ENCODE measurements at regions not wholly inside any gene's neighbourhood (a gene's known extent, or its start where the extent isn't known, plus 50 kb on each side); places are given as distances from the start of the nearest gene placed in this dataset.

GRCh38 chr15:96576596-96576995 lies 246.1 kb downstream of the NR2F2 start:
- no peak overlapping the region for H3K4me3 ChIP-seq (ENCODE audit: low read depth, low read length, poor library complexity, severe bottlenecking)
- H3K4me1 ChIP-seq (ENCODE audit: insufficient read depth, low read length, poor library complexity, severe bottlenecking): no peaks in the 10 kb centered on the region
- CTCF ChIA-PET (ENCODE audit: unreplicated experiment): no interaction called here
- POLR2A ChIA-PET: no interaction called here
- no peak overlapping the region for H3K4me2 ChIP-seq (ENCODE audit: low read length)
- H2AFZ ChIP-seq (ENCODE audit: low read length): no peak overlapping the region
- H3K9me3 ChIP-seq (ENCODE audit: low read length): no peaks in the 10 kb centered on the region
- H3K27ac ChIP-seq (ENCODE audit: low read depth, low read length, poor library complexity, severe bottlenecking): no peak overlapping the region
- H3K79me2 ChIP-seq (ENCODE audit: insufficient read depth, low read depth, low read length): no peaks in the 10 kb centered on the region
- intact Hi-C loops (cut with micrococcal nuclease; ENCODE audit: unreplicated experiment): no loop called here
- H3K9me2 ChIP-seq (ENCODE audit: insufficient read depth, low read length): no peaks in the 10 kb centered on the region
- DNase-seq (ENCODE audit: low spot score): no peak
- TF ChIP-seq EZH2phosphoT487 (IDR thresholded peaks at IDR 0.05; ENCODE audit: borderline replicate concordance, low read depth, low read length): no peak
- TF ChIP-seq, protein P1, sequence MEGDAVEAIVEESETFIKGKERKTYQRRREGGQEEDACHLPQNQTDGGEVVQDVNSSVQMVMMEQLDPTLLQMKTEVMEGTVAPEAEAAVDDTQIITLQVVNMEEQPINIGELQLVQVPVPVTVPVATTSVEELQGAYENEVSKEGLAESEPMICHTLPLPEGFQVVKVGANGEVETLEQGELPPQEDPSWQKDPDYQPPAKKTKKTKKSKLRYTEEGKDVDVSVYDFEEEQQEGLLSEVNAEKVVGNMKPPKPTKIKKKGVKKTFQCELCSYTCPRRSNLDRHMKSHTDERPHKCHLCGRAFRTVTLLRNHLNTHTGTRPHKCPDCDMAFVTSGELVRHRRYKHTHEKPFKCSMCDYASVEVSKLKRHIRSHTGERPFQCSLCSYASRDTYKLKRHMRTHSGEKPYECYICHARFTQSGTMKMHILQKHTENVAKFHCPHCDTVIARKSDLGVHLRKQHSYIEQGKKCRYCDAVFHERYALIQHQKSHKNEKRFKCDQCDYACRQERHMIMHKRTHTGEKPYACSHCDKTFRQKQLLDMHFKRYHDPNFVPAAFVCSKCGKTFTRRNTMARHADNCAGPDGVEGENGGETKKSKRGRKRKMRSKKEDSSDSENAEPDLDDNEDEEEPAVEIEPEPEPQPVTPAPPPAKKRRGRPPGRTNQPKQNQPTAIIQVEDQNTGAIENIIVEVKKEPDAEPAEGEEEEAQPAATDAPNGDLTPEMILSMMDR (conservative IDR thresholded peaks at IDR 0.05; ENCODE audit: low read length): no peak
- H4K20me1 ChIP-seq (ENCODE audit: insufficient read depth, low read length): no peaks in the 10 kb centered on the region
- no TSS peak for BruUV-seq (replicated peaks)
- H3K36me3 ChIP-seq (ENCODE audit: insufficient read depth, low read length): no peaks in the 10 kb centered on the region

- no peak overlapping the region for H3K4me3 ChIP-seq (ENCODE audit: low read depth, low read length, poor library complexity, severe bottlenecking)
- CTCF ChIA-PET (ENCODE audit: unreplicated experiment): no interaction called here
- BruUV-seq (replicated peaks): no TSS peak
- no peak for TF ChIP-seq EZH2phosphoT487 (IDR thresholded peaks at IDR 0.05; ENCODE audit: borderline replicate concordance, low read depth, low read length)
- TF ChIP-seq, protein P1 (conservative IDR thresholded peaks at IDR 0.05; ENCODE audit: low read length): no peak
- no peak overlapping the region for H3K27ac ChIP-seq (ENCODE audit: low read depth, low read length, poor library complexity, severe bottlenecking)
- H3K4me2 ChIP-seq (ENCODE audit: low read length): no peak overlapping the region
- no peak for DNase-seq (ENCODE audit: low spot score)
- no peaks in the 10 kb centered on the region for H3K9me2 ChIP-seq (ENCODE audit: insufficient read depth, low read length)
- POLR2A ChIA-PET: no interaction called here
- no peaks in the 10 kb centered on the region for H3K9me3 ChIP-seq (ENCODE audit: low read length)
- intact Hi-C loops (cut with micrococcal nuclease; ENCODE audit: unreplicated experiment): no loop called here
- H3K36me3 ChIP-seq (ENCODE audit: insufficient read depth, low read length): no peaks in the 10 kb centered on the region
- H3K79me2 ChIP-seq (ENCODE audit: insufficient read depth, low read depth, low read length): no peaks in the 10 kb centered on the region
- H2AFZ ChIP-seq (ENCODE audit: low read length): no peak overlapping the region
- no peaks in the 10 kb centered on the region for H4K20me1 ChIP-seq (ENCODE audit: insufficient read depth, low read length)
- no peaks in the 10 kb centered on the region for H3K4me1 ChIP-seq (ENCODE audit: insufficient read depth, low read length, poor library complexity, severe bottlenecking)
Measured at GRCh38 chr15:96578393-96578792, 247.9 kb downstream of the NR2F2 start.

DNA sequence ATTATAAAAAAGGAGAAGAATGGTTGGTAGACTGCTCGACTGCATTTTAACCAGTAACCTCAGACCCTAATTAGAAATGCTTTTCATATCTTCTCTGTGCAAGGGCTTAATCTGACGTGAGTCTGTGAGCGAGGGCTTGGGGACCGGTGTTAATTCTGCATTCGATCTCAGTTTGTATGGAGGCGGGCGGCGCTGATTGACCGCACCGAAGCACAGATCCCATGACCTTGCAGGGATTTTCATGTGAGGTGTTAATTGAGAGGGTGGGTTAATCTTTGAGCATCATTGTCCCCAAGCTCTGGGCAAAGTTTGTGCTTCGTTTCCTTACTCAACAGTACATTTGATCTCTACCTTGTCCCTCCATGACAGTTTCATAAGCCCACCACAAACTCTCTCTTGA lies 250.9 kb downstream of the NR2F2 start:
- TF ChIP-seq, protein P1 (conservative IDR thresholded peaks at IDR 0.05; ENCODE audit: low read length): no peak
- no peak for TF ChIP-seq EZH2phosphoT487 (IDR thresholded peaks at IDR 0.05; ENCODE audit: borderline replicate concordance, low read depth, low read length)
- ChIA-PET CTCF (ENCODE audit: unreplicated experiment) (no interaction called here), POLR2A (no interaction called here)
- no peaks in the 10 kb centered on the region for H3K9me2 ChIP-seq (ENCODE audit: insufficient read depth, low read length)
- no peaks in the 10 kb centered on the region for H3K4me1 ChIP-seq (ENCODE audit: insufficient read depth, low read length, poor library complexity, severe bottlenecking)
- DNase-seq (ENCODE audit: low spot score): no peak
- H4K20me1 ChIP-seq (ENCODE audit: insufficient read depth, low read length): no peaks in the 10 kb centered on the region
- no peaks in the 10 kb centered on the region for H3K9me3 ChIP-seq (ENCODE audit: low read length)
- H3K27ac ChIP-seq (ENCODE audit: low read depth, low read length, poor library complexity, severe bottlenecking): no peak overlapping the region
- H2AFZ ChIP-seq (ENCODE audit: low read length): no peak overlapping the region
- no peaks in the 10 kb centered on the region for H3K36me3 ChIP-seq (ENCODE audit: insufficient read depth, low read length)
- H3K4me2 ChIP-seq (ENCODE audit: low read length): no peak overlapping the region
- no peak overlapping the region for H3K4me3 ChIP-seq (ENCODE audit: low read depth, low read length, poor library complexity, severe bottlenecking)
- BruUV-seq (replicated peaks): no TSS peak
- intact Hi-C loops (cut with micrococcal nuclease; ENCODE audit: unreplicated experiment): no loop called here
- no peaks in the 10 kb centered on the region for H3K79me2 ChIP-seq (ENCODE audit: insufficient read depth, low read depth, low read length)
